GM19351 (cell line): ENCODE measurements at regions not wholly inside any gene's neighbourhood (a gene's known extent, or its start where the extent isn't known, plus 50 kb on each side); places are given as distances from the start of the nearest gene placed in this dataset.

Source experiments
- ATAC-seq: cut with Tn5 transposase; IDR thresholded peaks from one replicate; pipeline ENCODE4 v1.9.1; 2021; ENCODE audit warnings: mild to moderate bottlenecking, moderate library complexity; ENCODE audit not compliant: unreplicated experiment

- ATAC-seq = no peak
These were observed 200.7 kb upstream of the NPSR1 start for GRCh38 chr7:34457329-34457728.

- ATAC-seq = no peak
These were observed 194.2 kb upstream of the NPSR1 start for GRCh38 chr7:34463830-34464229.

GRCh38 chr7:34471844-34472243 lies 186.2 kb upstream of the NPSR1 start:
- ATAC-seq = no peak

- no peak for ATAC-seq
These were observed 171.6 kb upstream of the NPSR1 start for GRCh38 chr7:34486371-34486770.

GRCh38 chr7:34487391-34488115 lies 170.5 kb upstream of the NPSR1 start:
- no peak for ATAC-seq

- ATAC-seq = no peak
These were observed 169.3 kb upstream of the NPSR1 start for GRCh38 chr7:34488766-34489165.

GRCh38 chr7:34491899-34492298 lies 166.1 kb upstream of the NPSR1 start:
- ATAC-seq = no peak

GRCh38 chr7:34493752-34494151 lies 164.3 kb upstream of the NPSR1 start:
- ATAC-seq = no peak

- ATAC-seq = no peak
These were observed 160.8 kb upstream of the NPSR1 start for GRCh38 chr7:34497153-34497777.

GRCh38 chr7:34501156-34501555 lies 156.9 kb upstream of the NPSR1 start:
- ATAC-seq = no peak

- ATAC-seq = no peak
These were observed 150.8 kb upstream of the NPSR1 start for GRCh38 chr7:34507191-34507590.

- ATAC-seq = no peak
These were observed 134.6 kb upstream of the NPSR1 start for GRCh38 chr7:34523226-34523918.

- no peak for ATAC-seq
These were observed 127.8 kb upstream of the NPSR1 start for GRCh38 chr7:34530259-34530658.

GRCh38 chr7:34539003-34539402 lies 119.0 kb upstream of the NPSR1 start:
- no peak for ATAC-seq

GRCh38 chr7:34544621-34545020 lies 113.4 kb upstream of the NPSR1 start:
- ATAC-seq = no peak

- ATAC-seq = no peak
These were observed 107.0 kb upstream of the NPSR1 start for GRCh38 chr7:34550996-34551395.

- no peak for ATAC-seq
These were observed 105.5 kb upstream of the NPSR1 start for GRCh38 chr7:34552502-34552901.

GRCh38 chr7:34558022-34558421 lies 100.0 kb upstream of the NPSR1 start:
- ATAC-seq = no peak

- ATAC-seq = no peak
These were observed 93.9 kb upstream of the NPSR1 start for GRCh38 chr7:34564091-34564490.

- no peak for ATAC-seq
These were observed 90.1 kb upstream of the NPSR1 start for GRCh38 chr7:34567906-34568305.

GRCh38 chr7:34569975-34570699 lies 87.9 kb upstream of the NPSR1 start:
- ATAC-seq = no peak
